Suprapubic skin (tissue), 4 donors: ENCODE measurements at regions not wholly inside any gene's neighbourhood (a gene's known extent, or its start where the extent isn't known, plus 50 kb on each side); places are given as distances from the start of the nearest gene placed in this dataset.
"Not testable (repeated sequence)": the region's sequence is repeated elsewhere in the genome, so short reads cannot be mapped to it uniquely, and the experiment has no call there.

Experiments used
- CTCF ChIP-seq, 2 donors: fragments of 200-600 bp in 1 of 2; fragments of 450-650 bp in 1 of 2; sonication (generic) in 1 of 2; IDR thresholded peaks; one replicate each; pipeline ENCODE4 v1.5.1; 2016 to 2019; ENCODE audit warnings: antibody characterized with exemption in 2 of 2, mild to moderate bottlenecking in 1 of 2, moderate library complexity in 1 of 2
- EP300 ChIP-seq: sonication (generic); formaldehyde crosslinking; IDR thresholded peaks from one replicate; pipeline ENCODE4 v1.6.1; 2017; ENCODE audit warnings: antibody characterized with exemption
- POLR2A ChIP-seq, 2 donors: fragments of 450-650 bp; IDR thresholded peaks; one replicate each; pipeline ENCODE4 v1.6.1; 2017; ENCODE audit warnings: antibody characterized with exemption in 2 of 2, mild to moderate bottlenecking in 2 of 2, moderate library complexity in 2 of 2
- POLR2AphosphoS5 ChIP-seq, 3 donors: sonication (generic); formaldehyde crosslinking; IDR thresholded peaks; one replicate each; pipeline ENCODE4 v1.6.1; 2017; ENCODE audit warnings: antibody characterized with exemption in 3 of 3

- TF ChIP-seq EP300; CTCF (IDR thresholded peaks at IDR 0.05); POLR2A (IDR thresholded peaks at IDR 0.05); POLR2AphosphoS5 (IDR thresholded peaks at IDR 0.05): not testable (repeated sequence)
Observed at GRCh38 chr4:27696257-27696656, 835.6 kb downstream of the STIM2 start.
